HG03039 (cell line): ENCODE measurements at regions not wholly inside any gene's neighbourhood (a gene's known extent, or its start where the extent isn't known, plus 50 kb on each side); places are given as distances from the start of the nearest gene placed in this dataset.

Experiments
- ATAC-seq: cut with Tn5 transposase; IDR thresholded peaks from one replicate; pipeline ENCODE4 v1.9.1; 2021; ENCODE audit warnings: mild to moderate bottlenecking, moderate library complexity; ENCODE audit not compliant: unreplicated experiment

DNA sequence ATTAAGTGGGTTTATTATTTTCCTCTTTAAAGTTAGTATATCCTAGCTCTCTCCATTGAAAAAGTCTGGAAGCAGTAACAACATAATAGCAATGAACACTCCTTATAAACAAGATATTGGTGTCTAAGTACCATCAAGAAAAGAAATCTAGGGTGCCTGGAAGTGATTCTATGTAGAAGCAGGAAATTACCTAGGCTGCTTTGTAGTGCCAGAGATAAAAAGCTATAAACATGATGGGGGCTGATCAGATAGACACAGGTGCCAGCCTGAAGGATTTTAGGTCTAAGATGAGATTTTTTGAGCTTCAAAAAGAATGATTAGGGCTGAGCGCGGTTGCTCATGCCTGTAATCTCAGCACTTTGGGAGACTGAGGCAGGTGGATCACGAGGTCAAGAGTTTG, 1179.3 kb upstream of the CDH9 start:
- no peak for ATAC-seq

DNA sequence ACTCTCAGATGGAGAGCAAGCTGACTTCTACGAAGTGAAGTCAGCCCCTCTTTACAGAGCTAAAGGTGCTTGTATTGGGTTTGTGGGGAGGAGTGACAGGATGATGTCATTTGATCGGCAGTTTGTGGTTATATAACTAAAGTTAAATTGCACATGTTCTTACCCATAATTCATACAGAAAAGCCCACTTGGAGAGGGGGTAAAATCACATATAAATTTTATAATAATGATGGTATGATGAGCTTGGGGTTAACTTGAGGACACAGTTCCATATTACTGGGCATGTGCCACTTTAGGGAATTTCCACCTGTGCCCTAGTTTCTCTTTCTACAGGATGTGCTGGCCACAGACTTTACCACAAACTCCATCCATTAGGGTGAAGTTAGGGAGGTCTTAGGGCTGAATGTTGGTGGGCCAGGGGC, 1178.6 kb upstream of the CDH9 start:
- ATAC-seq: no peak

GRCh38 chr5:28215091-28215490, 1176.7 kb upstream of the CDH9 start:
- ATAC-seq: no peak

GRCh38 chr5:28214292-28214691, 1175.9 kb upstream of the CDH9 start:
- no peak for ATAC-seq

- ATAC-seq: no peak
Observed at GRCh38 chr5:28208356-28208755, 1170.0 kb upstream of the CDH9 start.

DNA sequence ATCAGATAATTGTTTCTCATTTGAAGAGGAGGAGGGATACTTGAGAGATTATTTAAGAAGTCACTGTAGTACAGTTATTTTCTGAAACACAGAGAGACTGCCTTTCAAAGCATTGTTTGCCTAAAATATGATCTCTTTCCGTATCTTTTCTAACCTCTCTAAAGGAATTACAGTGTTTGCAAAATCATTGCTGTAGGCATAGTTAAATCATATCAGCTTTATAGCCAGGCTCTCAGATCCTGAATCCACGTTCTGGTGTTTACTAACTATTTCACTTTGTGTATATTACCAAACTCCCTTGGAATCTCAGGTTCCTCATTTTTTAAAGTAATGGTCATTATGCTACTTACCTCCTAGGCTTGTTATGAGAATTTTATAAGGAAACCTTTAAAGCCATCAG, 1151.6 kb upstream of the CDH9 start:
- no peak for ATAC-seq

DNA sequence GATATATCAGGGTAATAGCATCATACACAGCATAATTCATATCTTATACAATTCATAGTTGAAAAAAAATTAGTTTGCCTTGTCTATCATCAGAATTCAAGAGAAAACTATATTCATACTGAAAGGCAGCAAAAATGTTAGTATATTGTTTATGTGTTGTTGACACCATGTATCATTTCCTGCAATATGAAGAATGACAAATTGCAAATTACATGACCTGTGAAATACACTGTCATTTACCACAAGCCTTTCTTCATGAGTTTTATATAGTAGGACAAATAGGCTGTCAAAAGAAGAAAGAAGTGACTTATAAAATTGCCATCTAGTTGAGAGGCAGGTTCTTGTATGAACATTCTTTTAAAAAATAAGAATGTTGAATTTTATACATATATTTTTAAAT, 1136.3 kb upstream of the CDH9 start:
- no peak for ATAC-seq

DNA sequence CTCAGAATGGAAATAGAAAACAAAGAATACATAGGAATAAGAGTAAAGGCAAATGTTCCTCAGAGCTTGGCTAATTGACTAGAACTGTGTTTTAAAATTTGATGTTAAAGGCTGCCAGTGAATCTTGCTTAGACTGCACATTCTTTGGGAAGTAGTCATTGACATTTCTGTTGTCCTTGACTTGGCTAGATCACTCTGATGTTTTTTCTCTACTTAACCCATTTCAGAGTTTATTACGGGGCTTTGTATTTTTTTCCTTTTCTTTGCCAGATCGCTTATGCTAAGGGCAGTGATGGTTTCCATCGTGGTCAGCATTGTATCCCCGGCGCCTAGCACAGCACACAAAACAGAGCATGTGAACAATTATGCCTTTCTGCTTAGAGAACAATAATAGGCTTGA, 1126.7 kb upstream of the CDH9 start:
- no peak for ATAC-seq

GRCh38 chr5:28164568-28164967, 1126.2 kb upstream of the CDH9 start:
- no peak for ATAC-seq

DNA sequence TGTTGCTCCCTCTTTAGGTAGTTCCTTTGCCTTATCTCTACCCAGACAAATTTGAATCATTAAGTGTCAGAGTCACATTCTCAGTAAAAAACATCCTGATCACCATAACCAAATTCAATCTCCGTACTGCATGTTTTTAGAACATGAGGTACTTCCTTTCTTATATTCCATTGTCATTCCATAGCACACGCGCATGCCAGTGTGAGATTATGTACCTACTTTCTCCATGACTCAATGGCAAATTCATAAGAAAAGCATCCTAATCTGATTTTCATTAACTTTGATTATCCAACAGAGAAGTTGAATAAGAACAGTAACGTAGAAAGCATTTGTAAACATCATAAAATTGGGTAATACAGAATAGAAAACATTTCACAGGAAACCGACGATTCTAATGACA, 1118.6 kb upstream of the CDH9 start:
- no peak for ATAC-seq

- no peak for ATAC-seq
Observed at GRCh38 chr5:28143519-28143918, 1105.1 kb upstream of the CDH9 start.

GRCh38 chr5:28132151-28132550, 1093.8 kb upstream of the CDH9 start:
- ATAC-seq: no peak

DNA sequence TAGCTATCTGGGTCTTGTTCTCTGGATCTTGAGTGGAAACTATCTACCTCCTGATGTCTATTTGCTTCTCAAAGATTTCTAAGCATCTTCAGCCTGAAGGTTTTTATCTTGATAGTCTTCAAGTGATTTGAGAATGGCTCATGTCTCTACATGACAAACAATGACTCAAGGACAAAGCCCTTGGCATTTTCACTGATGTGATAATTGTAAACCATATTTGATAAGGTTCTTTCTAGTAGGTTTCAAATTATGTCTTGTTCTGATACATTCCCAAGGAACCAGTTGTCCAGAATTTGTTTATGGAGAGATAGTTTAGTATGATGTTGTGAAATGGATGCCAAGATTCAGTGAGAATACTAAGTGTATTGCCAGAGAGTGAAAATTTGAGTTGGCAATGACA, 1079.3 kb upstream of the CDH9 start:
- no peak for ATAC-seq

DNA sequence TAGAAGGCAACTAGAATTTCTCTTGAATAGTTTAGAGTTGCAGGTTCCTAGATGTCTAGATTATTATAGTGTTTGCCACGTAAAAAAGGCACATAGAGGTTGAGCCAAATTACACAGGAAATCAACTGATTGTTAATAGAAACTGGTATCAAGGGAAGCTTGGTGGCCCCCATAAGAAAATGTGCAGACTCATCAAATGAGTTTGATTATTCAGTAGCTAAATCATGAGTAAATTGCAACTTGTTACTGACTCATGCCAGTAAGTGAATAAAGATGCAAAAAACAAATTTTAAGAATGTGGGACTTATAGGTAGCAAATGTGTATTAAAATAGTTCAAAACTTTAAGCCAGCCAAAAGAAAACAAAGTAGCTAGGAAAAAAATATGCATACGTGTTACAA, 1078.9 kb upstream of the CDH9 start:
- ATAC-seq: no peak

GRCh38 chr5:28110781-28111180, 1072.4 kb upstream of the CDH9 start:
- no peak for ATAC-seq

DNA sequence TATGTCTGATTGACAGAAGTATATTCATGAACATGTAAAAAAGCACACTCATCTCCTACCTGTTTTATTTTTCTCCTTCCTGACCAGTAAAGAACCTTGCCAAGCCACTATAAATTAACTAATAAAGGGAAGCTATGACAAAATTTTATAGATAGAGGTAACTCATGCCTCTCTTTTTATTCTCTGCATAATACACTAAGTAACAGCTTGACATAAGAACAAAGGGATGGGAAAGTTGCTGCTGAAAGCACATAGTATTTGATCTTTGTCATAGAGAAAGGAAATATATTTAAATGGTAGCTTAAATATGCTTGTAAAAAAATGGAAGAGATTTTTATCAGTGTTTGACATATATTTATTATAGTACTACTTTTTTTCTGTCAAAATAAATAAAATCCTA, 1065.7 kb upstream of the CDH9 start:
- no peak for ATAC-seq

GRCh38 chr5:28084069-28084468, 1045.7 kb upstream of the CDH9 start:
- ATAC-seq: no peak

GRCh38 chr5:28082610-28083009, 1044.2 kb upstream of the CDH9 start:
- ATAC-seq: no peak

DNA sequence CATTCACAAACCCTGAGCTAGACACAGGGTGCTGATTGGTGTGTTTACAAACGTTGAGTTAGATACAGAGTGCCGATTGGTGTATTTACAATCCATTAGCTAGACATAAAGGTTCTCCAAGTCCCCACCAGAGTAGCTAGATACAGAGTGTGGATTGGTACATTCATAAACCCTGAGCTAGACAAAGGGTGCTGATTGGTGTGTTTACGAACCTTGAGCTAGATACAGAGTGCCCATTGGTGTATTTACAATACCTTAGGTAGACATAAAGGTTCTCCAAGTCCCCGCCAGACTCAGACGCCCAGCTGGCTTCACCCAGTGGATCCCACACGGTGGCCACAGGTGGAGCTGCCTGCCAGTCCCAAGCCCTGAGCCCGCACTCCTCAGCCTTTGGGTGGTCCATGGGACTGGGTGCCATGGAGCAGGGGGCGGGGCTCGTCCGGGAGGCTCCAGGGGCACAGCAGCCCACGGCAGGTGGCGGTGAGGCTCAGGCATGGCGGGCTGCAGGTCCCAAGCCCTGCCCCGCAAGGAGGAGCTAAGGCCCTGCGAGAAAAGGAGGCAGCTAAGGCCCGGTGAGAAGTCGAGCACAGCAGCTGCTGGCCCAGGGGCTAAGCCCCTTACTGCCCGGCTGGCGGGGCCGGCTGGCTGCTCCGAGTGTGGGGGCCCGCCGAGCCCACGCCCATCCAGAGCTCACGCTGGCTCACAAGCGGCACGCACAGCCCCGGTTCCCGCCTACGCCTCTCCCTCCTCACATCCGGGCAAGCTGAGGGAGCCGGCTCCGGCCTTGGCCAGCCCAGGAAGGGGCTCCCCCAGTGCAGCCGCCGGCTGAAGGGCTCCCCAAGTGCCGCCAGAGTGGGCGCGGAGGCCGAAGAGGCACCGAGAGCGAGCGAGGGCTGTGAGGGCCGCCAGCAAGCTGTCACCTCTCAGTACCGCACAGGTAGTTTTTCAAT, 1039.2 kb upstream of the CDH9 start:
- ATAC-seq: no peak

- ATAC-seq: no peak
Observed at GRCh38 chr5:28066856-28067255, 1028.5 kb upstream of the CDH9 start.

DNA sequence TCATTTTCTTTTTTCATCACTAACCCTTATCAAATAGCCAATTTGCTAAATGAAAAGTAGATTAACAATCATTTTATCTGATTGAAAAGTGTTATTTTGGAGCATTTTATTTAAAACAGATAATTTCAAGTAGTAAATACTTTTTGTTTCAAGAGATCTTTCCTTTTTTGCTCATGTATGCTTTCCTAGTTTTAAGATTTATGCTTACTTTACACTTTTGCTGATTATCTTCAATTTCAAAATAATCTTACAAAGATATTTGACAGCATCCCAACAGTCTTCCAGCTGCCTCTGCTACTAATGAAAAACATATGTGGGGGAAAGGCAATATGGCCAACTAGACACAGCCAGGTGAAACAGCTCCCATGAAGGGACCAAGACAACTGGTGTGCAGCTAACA, 1027.3 kb upstream of the CDH9 start:
- no peak for ATAC-seq

GRCh38 chr5:28046596-28046995, 1008.2 kb upstream of the CDH9 start:
- ATAC-seq: no peak

- no peak for ATAC-seq
Observed at GRCh38 chr5:28027851-28028250, 989.5 kb upstream of the CDH9 start.
